ENCODE measurements at regions not wholly inside any gene's neighbourhood (a gene's known extent, or its start where the extent isn't known, plus 50 kb on each side); places are given as distances from the start of the nearest gene placed in this dataset.

- no peak for TF ChIP-seq CTCF (IDR thresholded peaks at IDR 0.05)
- TF ChIP-seq POLR2AphosphoS5 (IDR thresholded peaks at IDR 0.05), result no peak
- no peak for TF ChIP-seq EP300 (IDR thresholded peaks at IDR 0.05; ENCODE audit: low read depth)
Measured at GRCh38 chr5:93100428-93100827, 480.6 kb downstream of the NR2F1-AS1 start.
